Tibial artery (tissue), 4 donors: ENCODE measurements at regions not wholly inside any gene's neighbourhood (a gene's known extent, or its start where the extent isn't known, plus 50 kb on each side); places are given as distances from the start of the nearest gene placed in this dataset.

Experiments
- DNase-seq, 2 donors: peaks; one replicate each; pipeline ENCODE4 v3.0.0-alpha.2; 2019
- H3K27ac ChIP-seq, 2 donors: fragments of 200-600 bp; sonication (generic) in 1 of 2; 1 replicate in 1 of 2; 2 replicates in 1 of 2; pipeline ENCODE4 v1.5.1; 2018 to 2019; ENCODE audit warnings: mild to moderate bottlenecking in 1 of 2
- H3K27me3 ChIP-seq, 2 donors: fragments of 200-600 bp; sonication (generic) in 1 of 2; one replicate each; pipeline versions ENCODE4 v1.5.1 to v1.6.0; 2016 to 2019
- H3K36me3 ChIP-seq, 3 donors: fragments of 200-600 bp; sonication (generic) in 2 of 3; one replicate each; pipeline ENCODE4 v1.5.1; 2016 to 2019; ENCODE audit warnings: mild to moderate bottlenecking in 2 of 3
- H3K4me1 ChIP-seq, 4 donors: fragments of 200-600 bp; sonication (generic) in 2 of 4; 1 replicate in 3 of 4; 2 replicates in 1 of 4; pipeline ENCODE4 v1.5.1; 2016 to 2019
- H3K4me3 ChIP-seq, 2 donors: fragments of 200-600 bp; sonication (generic) in 1 of 2; 1 replicate in 1 of 2; 2 replicates in 1 of 2; pipeline ENCODE4 v1.5.1; 2018 to 2019; ENCODE audit warnings: mild to moderate bottlenecking in 2 of 2
- H3K9me3 ChIP-seq, 3 donors: fragments of 200-600 bp; sonication (generic) in 1 of 3; one replicate each; pipeline ENCODE4 v1.5.1; 2016 to 2019
- intact Hi-C: fragments of 100-400 bp; cut with DNase I; formaldehyde crosslinking; loops from one replicate; pipeline ENCODE4 v1.15.0; 2023; ENCODE audit warnings: low total_unique reads
- TF ChIP-seq, protein P1 (sequence below), 2 experiments: fragments of 200-600 bp in 1 of 2; fragments of 450-650 bp in 1 of 2; IDR thresholded peaks; one replicate each; pipeline ENCODE4 v1.5.1; 2017 to 2019; ENCODE audit warnings: antibody characterized with exemption in 2 of 2, mild to moderate bottlenecking in 1 of 2, moderate library complexity in 1 of 2

DNA sequence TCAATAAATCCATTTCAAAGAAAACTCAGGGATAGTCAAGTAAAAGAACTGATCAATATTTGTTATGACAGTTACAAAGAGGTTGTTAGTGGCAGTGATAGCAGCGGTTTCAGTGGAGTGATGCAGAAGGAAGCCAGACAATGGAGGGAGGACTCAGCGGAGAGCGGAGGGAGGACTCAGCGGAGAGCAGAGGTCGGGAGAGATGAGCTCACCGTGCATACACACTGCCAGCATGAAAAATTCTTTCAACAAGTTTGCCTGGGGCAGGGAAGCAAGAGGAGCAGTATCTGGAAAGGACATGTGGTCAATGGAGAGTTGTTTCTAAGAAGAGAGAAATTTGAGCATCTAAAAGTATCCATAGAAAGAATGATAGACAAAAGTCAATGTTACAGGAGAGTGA is 60.9 kb upstream of the BCL11A start:
- no peaks in the 10 kb centered on the region for H3K4me1 ChIP-seq
- no peaks in the 10 kb centered on the region for H3K9me3 ChIP-seq
- H3K4me3 ChIP-seq, result no peak overlapping the region
- TF ChIP-seq, protein P1, sequence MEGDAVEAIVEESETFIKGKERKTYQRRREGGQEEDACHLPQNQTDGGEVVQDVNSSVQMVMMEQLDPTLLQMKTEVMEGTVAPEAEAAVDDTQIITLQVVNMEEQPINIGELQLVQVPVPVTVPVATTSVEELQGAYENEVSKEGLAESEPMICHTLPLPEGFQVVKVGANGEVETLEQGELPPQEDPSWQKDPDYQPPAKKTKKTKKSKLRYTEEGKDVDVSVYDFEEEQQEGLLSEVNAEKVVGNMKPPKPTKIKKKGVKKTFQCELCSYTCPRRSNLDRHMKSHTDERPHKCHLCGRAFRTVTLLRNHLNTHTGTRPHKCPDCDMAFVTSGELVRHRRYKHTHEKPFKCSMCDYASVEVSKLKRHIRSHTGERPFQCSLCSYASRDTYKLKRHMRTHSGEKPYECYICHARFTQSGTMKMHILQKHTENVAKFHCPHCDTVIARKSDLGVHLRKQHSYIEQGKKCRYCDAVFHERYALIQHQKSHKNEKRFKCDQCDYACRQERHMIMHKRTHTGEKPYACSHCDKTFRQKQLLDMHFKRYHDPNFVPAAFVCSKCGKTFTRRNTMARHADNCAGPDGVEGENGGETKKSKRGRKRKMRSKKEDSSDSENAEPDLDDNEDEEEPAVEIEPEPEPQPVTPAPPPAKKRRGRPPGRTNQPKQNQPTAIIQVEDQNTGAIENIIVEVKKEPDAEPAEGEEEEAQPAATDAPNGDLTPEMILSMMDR (IDR thresholded peaks at IDR 0.05), result no peak
- intact Hi-C loops, result no loop called here
- no peak overlapping the region for H3K27ac ChIP-seq
- H3K27me3 ChIP-seq, result peaks cover 0 to 4% of the 10 kb centered on the region in 2 donors
- DNase-seq, result no peak
- H3K36me3 ChIP-seq, result no peaks in the 10 kb centered on the region

DNA sequence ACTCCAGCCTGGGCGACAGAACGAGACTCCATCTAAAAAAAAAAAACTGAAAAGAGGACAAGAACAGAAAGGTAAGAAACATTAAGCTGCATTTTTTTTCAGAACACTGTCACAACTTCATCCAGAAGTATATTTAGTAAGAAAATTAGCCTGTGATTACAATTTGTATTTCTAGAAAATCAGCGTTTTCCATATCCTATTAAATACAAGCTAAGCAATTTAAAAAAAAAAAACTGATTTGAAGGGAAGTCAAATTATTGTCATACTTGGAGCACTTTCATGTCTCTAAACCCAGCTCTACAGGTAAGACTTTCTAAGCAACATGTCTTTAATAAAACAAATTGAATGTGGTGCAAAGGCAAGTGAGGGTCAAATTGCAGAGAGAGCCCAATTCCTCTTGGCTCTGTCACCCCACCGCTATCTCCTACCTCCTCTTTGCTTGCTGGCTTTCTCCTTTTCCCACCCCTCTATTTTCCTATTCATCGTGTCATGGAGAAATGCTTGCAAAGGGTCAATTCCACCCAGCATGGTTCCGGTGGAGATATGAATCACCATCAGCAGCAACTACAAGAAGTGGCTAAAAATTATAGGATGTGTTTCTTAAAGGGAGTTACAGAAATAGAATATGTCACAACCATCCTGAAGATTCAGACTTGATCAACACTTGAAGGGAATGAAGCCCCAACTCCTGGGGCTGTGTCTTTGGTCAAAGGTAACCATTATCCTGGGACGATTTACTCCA is 68.4 kb upstream of the BCL11A start:
- Histone ChIP-seq H3K4me3 (no peak overlapping the region), H3K27ac (no peak overlapping the region), H3K4me1 (no peaks in the 10 kb centered on the region), H3K9me3 (no peaks in the 10 kb centered on the region), H3K36me3 (no peaks in the 10 kb centered on the region), H3K27me3 (peaks cover 0 to 6% of the 10 kb centered on the region in 2 donors)
- TF ChIP-seq, protein P1 (IDR thresholded peaks at IDR 0.05), result no peak
- no peak for DNase-seq
- intact Hi-C loops, result no loop called here

DNA sequence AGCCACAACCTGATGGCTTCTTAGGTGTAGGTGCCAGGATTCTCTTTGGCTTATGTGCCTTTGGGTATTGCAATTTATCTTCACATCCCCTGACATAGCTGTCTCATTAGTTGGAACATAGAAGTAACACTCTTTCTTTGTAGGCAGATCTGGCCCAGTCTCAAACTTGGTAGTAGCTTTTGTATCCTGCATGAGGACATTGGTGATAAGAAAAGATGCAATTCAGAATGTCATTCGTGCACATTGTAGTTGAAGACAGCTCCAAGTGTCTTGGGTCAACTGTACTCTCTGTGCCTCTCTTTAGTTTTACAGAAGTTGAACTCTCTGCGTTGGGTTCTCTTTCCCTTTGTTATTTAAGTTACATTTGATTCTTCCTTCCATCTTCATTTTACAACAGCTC is 69.6 kb upstream of the BCL11A start:
- Histone ChIP-seq H3K4me3 (no peak overlapping the region), H3K36me3 (no peaks in the 10 kb centered on the region), H3K4me1 (no peaks in the 10 kb centered on the region), H3K27me3 (peaks cover 0 to 6% of the 10 kb centered on the region in 2 donors), H3K9me3 (no peaks in the 10 kb centered on the region), H3K27ac (no peak overlapping the region)
- no peak for DNase-seq
- intact Hi-C loops, result no loop called here
- TF ChIP-seq, protein P1 (IDR thresholded peaks at IDR 0.05), result no peak

DNA sequence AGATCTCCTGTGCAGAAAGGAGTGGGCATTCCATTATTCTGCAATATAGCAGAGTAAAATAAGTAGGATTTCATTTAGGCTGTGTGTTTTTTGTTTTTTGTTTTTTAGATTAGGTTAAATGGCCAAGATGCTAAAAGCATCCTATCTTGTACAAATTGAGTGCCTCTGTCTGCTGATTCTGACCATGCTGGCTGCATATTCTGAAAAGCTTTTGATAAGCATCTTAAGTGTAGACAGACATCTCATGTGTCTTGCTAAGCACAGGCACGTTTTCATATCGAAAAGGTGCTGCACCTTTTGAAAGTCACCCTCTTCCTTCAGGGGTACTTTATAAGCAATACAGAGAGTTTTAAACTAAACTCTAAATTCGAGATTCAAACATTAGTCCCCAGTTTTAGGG is 74.0 kb upstream of the BCL11A start:
- H3K27ac ChIP-seq, result no peak overlapping the region
- no peaks in the 10 kb centered on the region for H3K9me3 ChIP-seq
- H3K4me1 ChIP-seq, result no peaks in the 10 kb centered on the region
- H3K4me3 ChIP-seq, result no peak overlapping the region
- TF ChIP-seq, protein P1 (IDR thresholded peaks at IDR 0.05), result no peak
- H3K36me3 ChIP-seq, result no peaks in the 10 kb centered on the region
- intact Hi-C loops, result no loop called here
- H3K27me3 ChIP-seq, result peaks cover 0 to 17% of the 10 kb centered on the region in 2 donors
- no peak for DNase-seq

DNA sequence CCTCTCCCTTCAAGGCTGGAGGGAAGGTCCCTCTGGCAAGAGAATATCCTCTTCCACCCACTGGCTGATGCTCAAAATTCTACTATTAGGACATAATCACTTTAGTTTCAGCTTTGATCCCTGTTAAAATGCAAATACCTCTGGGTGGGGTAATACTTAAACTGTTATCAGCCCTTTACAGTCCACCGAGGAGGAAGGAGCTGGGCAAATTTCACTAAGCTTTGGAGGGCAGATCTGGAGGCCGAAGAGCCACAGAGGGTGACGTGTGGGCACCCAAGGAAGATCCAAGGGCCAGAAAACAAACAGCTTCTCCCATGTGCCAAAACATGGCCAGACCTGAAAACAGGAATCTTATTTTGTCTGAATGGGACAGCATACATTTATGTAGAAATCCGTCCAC is 74.6 kb upstream of the BCL11A start:
- intact Hi-C loops, result no loop called here
- H3K27me3 ChIP-seq, result peaks cover 0 to 19% of the 10 kb centered on the region in 2 donors
- DNase-seq, result no peak

More for the DNA sequence above, 74.6 kb upstream of the BCL11A start:
- H3K36me3 ChIP-seq, result no peaks in the 10 kb centered on the region
- H3K9me3 ChIP-seq, result no peaks in the 10 kb centered on the region
- H3K4me1 ChIP-seq, result no peaks in the 10 kb centered on the region
- no peak overlapping the region for H3K4me3 ChIP-seq
- no peak overlapping the region for H3K27ac ChIP-seq
- TF ChIP-seq, protein P1 (IDR thresholded peaks at IDR 0.05), result no peak
